COLO829 (cell line): ENCODE measurements at regions not wholly inside any gene's neighbourhood (a gene's known extent, or its start where the extent isn't known, plus 50 kb on each side); places are given as distances from the start of the nearest gene placed in this dataset.

ENCODE experiments used
- DNase-seq: peaks from one replicate; pipeline ENCODE4 v3.0.0; 2012; ENCODE audit warnings: low spot score

DNA sequence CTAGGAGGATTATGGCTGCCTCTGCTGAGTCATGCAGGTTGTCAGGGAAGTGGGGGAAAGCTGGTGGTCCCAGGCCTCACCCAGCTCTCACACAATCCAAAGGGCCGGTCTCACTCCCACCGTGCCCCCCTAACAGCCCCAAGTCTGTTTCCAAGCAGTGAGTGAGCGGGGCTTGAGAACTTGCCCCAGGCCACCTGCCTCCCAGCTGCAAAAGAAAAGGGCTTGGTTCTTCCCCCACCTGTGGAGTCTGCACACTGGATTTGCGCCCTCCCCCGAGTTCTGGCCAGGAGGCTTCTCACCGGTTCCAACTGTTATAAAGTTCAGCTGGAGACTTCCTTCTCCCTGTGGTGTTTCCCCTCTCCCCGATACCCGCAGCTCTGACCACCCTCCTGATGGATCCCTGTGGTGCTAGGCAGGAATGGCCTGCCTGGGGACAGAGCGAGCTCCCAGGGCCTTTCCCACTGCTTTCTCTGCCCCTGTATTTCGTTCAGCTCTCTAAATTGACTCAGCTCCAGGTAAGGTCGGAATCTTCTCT lies 222.3 kb downstream of the BARHL2 start:
- DNase-seq = no peak

GRCh38 chr1:90488451-90488850 lies 228.7 kb downstream of the BARHL2 start:
- DNase-seq = no peak

- DNase-seq = no peak
These were observed 230.1 kb downstream of the BARHL2 start for GRCh38 chr1:90486996-90487395.

DNA sequence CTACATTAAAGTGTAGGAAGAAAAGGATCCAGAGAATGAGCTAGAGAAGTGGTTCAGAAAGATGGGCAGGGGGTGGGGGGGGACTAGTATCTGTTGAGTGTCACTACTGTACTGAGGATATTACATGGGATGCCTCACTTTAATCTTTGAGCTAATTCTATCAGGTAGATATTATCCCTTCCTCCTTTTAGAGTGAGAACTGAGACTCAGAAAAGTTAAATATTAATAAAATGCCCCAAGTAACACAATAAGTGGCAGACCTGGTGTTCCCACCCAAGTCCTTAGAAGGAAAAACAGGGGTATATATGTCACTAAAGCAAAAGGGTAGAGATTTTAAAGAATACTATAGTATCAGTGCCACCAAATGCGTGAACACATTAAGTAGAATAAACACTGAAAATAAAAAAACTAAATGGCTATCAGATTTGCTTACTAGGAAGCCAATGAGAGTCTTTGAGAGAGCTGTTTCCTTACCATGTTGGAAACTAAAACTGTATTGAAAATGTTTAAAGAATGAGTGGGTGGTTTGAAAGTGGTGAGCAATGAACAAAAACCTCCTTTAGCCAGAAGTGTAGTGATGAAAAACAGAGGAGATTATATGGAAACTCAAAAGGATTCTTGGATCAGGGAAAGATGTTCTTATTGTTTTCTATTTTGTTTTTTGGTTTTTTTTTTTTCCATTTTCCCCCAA lies 230.8 kb downstream of the BARHL2 start:
- peak; percentile 0 for DNase-seq

GRCh38 chr1:90480271-90480835 lies 236.7 kb downstream of the BARHL2 start:
- DNase-seq = no peak

GRCh38 chr1:90476994-90477393 lies 240.1 kb downstream of the BARHL2 start:
- no peak for DNase-seq

DNA sequence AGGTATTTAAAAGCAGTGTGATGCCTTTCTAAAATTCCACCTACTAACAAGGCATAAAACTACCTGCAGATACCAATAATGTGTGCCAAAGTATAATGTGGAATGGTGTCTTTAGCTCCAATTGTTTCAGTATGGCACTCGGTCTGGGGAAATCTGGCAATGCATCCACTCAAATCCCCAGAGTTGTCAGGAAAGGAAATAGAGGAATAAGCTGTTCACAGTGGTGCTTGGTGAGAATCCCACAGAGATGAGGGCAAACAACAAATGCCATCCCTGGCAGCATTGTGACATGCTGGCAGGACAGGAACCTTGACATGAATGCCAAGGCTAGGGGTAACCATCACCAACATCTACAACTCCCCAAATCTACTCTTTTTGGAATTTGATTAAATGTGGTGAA lies 240.7 kb downstream of the BARHL2 start:
- no peak for DNase-seq

GRCh38 chr1:90475631-90476030 lies 241.5 kb downstream of the BARHL2 start:
- no peak for DNase-seq

GRCh38 chr1:90474731-90475130 lies 242.4 kb downstream of the BARHL2 start:
- no peak for DNase-seq

DNA sequence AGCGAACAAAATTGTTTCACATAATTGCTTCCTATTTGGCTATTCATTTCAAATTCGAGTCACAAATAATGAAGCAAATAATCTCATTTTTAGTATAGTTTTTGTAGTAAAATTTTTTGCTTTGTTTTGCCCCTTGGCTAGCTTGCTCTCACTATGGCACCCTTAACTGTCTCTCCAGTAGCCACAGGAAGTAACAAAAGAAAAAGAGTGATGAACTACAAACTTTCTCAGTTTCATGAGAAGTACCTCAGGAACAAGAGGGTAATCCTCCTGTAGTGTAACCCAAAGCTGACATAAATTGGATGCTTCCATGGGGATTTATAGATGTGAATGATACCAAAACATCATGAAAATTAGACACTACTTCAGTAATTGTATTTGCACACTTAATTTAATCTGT lies 242.9 kb downstream of the BARHL2 start:
- DNase-seq = no peak

DNA sequence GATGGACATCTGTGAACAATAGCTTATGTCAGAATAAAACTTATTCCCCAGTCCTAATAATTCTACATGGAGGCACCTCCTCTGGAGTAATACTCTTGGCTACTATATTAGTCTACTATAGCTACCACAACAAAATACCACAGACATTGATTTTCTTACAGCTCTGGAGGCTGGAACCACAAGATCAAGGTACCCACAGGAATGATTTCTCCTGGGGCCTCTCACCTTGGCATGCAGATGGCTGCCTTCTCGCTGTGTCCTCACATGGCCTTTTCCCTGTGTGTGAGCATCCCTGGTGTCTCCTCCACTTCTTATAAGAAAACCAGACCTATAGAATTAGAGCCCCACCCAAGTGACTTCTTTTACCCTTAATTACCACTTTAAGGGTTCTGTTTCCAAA lies 244.3 kb downstream of the BARHL2 start:
- DNase-seq = no peak

DNA sequence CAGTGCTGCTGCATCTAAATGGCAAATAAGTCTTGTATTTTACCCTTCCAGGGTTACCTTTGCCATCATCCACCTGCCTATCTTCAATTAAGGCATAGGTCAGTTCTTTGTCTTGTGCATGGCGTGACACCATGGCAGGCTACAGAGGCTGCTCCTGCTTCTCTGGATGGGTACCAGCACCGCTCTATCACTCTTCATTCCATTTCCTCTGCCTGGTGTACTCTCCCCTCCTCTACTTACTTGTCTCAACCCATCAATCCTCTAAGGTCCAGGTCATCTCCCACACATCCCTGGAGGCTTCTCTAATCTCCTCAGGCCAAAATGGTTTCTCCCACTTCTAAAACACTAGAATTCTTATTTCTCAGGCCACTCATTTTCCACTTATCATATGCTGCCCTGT lies 257.5 kb downstream of the BARHL2 start:
- no peak for DNase-seq

DNA sequence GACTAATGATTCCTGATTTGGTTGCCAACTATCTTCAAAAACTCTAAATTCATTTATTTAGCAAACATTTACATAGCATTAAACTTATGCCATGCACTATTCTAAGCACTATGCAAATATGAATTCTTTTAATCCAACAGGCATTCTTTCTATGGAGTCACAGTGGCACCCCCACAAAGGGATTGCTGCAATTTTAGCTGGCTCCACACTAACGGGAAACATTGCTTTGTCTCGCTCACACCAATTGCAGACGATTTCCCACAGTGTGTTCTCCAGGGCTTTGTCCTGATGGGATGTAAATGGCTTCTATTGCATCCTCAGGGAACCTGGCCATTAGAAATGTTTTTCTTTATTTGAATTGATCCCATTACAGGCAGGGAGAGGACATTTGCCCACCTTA lies 259.1 kb downstream of the BARHL2 start:
- no peak for DNase-seq

DNA sequence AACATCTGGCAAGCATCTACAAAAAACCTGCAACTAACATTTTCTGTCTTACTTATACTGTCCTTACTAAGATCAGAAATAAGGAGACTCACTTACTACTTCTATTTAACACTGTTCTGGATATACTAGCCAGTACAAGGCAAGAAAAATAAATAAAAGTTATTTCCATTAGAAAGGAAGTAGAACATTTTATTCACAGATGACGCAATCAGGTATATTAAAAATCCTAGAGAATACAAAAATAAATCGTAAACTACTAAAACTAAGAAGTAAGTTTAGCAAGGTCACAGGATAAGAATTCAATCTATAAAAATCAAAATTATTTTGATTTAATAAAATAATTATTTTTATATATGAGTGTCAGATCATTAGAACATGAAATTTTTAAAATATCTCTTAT lies 264.6 kb downstream of the BARHL2 start:
- no peak for DNase-seq

DNA sequence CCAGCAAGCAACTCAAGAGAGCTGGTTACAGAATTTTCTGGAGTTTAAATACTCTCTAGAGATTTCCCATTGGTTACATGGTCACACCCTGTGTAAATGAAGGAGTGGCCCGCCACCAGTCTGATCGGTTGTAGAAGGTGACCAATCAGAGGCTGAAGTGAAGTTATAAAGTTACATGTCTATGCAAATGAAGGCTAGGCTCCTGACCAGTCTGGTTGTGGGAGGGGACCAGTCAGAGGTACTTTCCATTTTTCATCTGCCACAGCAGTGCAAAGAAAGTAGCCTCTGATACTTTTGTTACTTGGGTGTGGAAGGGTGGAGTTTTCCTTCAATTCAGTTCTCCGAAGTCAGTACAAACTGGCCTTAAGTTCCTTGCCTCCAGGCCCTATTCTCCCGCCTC lies 273.7 kb downstream of the BARHL2 start:
- DNase-seq = no peak

DNA sequence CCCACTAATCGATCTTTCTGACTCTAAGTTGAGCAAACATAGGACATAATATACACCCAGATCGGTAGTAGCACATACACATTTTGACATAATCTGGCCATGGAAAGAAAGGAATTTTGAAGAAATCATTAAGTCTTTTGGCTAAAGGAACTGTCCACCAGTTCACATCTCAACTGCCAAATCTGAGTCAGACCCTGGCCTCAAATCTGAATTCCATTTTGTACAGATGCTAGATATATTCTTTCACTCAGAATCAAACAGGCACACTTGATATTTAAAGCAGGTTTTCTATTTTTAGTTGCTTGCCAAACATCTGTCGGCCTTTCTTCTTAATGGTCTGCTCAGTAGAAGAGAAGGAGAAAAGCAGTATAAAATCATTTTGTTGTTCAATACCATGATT lies 281.8 kb downstream of the BARHL2 start:
- no peak for DNase-seq

DNA sequence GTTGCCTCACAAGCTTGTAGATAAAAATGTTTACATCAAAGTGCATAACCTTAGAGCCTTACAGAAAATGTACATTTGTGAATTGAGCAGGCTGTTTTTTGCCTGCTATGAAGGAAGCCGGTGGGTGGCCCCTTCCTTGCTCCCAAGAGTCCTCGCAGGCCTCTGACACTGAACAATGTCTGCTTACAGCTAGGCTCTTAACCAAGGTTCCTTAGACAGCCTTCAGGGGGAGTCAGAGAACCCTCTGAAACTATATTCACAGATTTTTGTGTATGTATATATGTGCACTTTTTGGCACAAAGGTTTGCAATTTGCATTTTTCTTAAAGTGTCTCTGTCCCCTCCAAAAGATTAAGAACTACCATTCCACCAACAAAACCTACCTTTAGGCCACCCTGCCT lies 282.6 kb downstream of the BARHL2 start:
- DNase-seq = peak; percentile 2

DNA sequence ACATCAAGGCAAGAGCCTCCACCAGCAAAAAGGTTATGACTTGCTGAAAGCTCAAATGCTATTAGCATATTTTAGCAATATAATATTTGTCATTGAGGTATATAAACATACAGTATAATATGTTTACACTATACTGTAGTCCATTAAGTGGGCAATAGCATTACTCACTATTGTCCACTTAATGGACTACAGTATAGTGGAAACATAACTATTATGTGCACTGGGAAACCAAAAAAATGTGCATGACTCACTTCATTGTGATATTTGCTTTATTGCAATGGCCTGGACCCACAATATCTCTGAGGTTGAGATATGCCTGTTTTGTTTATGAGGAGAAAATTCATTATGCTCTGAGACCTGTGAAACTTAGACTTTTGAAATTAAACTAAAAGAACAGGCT lies 300.0 kb downstream of the BARHL2 start:
- no peak for DNase-seq

GRCh38 chr1:90414201-90414600 lies 302.9 kb downstream of the BARHL2 start:
- DNase-seq = no peak

DNA sequence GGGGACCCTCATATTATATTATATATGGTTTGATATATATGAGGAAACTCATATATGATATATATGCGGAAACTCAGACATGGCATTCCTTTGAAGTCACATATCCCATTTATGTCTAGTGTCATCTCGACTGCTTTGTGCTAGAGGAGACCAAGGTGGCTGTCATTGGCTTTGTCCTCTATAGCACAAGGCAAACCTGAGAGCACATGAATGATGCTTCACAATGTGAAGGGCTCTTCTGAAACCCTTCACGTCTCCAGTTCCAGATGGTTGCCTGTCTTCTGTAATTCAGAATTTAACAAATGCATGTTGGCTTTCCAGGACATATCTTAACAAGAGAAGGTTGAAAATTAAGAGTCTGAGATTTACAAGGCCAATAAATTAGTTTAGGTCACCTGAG lies 303.6 kb downstream of the BARHL2 start:
- DNase-seq = no peak

DNA sequence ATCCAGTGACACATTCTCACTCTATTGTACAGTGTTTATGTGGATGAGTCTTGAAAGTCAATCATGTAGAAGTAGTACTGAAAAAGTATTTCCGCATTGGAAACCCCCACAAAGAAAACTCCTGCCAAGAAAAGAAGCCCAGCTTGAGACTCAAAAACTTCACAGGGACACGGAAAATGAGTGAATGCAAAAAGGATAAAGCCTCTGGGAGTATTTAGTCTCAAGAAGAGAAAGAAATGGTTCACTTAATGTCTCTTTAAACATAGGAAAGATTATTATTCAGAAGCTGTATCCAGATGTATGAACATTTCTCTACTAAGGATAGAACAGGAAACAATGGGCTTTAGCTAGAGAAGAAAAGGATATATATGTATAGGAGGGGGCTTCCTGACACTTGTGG lies 304.5 kb downstream of the BARHL2 start:
- DNase-seq = no peak

GRCh38 chr1:90411185-90411584 lies 305.9 kb downstream of the BARHL2 start:
- no peak for DNase-seq

- DNase-seq = no peak
These were observed 309.4 kb downstream of the BARHL2 start for GRCh38 chr1:90407737-90408136.

GRCh38 chr1:90405726-90406125 lies 311.4 kb downstream of the BARHL2 start:
- DNase-seq = no peak
